Mesodermal cell (in vitro differentiated cells): ENCODE measurements at regions not wholly inside any gene's neighbourhood (a gene's known extent, or its start where the extent isn't known, plus 50 kb on each side); places are given as distances from the start of the nearest gene placed in this dataset.

Experiments
- H3K27ac ChIP-seq: 2 replicates; pipeline ENCODE4 v1.7.0; 2013; ENCODE audit warnings: mild to moderate bottlenecking, low read depth, low read length, moderate library complexity; ENCODE audit not compliant: severe bottlenecking
- H3K36me3 ChIP-seq: 2 replicates; pipeline ENCODE4 v1.7.1; 2013; ENCODE audit warnings: mild to moderate bottlenecking, low read length, moderate library complexity; ENCODE audit not compliant: control insufficient read depth, insufficient read depth
- H3K4me1 ChIP-seq: one replicate; pipeline ENCODE4 v1.7.1; 2013; ENCODE audit warnings: mild to moderate bottlenecking, low read length; ENCODE audit not compliant: insufficient read depth, control insufficient read depth, poor library complexity, severe bottlenecking
- H3K4me3 ChIP-seq: 2 replicates; pipeline ENCODE4 v1.7.0; 2013; ENCODE audit warnings: low read length, control low read depth, mild to moderate bottlenecking; ENCODE audit not compliant: insufficient read depth, poor library complexity, severe bottlenecking; ENCODE audit errors: extremely low read depth
- H3K9me3 ChIP-seq: 2 replicates; pipeline ENCODE4 v1.7.1; 2013; ENCODE audit warnings: mild to moderate bottlenecking, low read length, moderate library complexity; ENCODE audit not compliant: control insufficient read depth
- WGBS, 2 experiments: methylation state at CpG; one replicate each; pipeline ENCODE4 v1.1.5; 2013; ENCODE audit warnings: missing lambda C conversion rate in 2 of 2; ENCODE audit not compliant: insufficient coverage in 2 of 2; 5-methylcytosine and 5-hydroxymethylcytosine counted together

GRCh38 chr2:160697817-160698216, 204.2 kb upstream of the RBMS1 start:
- Histone ChIP-seq H3K27ac (no peak overlapping the region), H3K36me3 (no peaks in the 10 kb centered on the region), H3K4me1 (peaks cover 4% of the 10 kb centered on the region), H3K4me3 (no peak overlapping the region), H3K9me3 (no peaks in the 10 kb centered on the region)
- WGBS, 2 experiments, result 92 to 100% methylated on average over 1 to 2 of the region's 6 CpGs

GRCh38 chr2:160700021-160700814, 206.6 kb upstream of the RBMS1 start:
- Histone ChIP-seq H3K9me3 (no peaks in the 10 kb centered on the region), H3K36me3 (no peaks in the 10 kb centered on the region), H3K4me3 (no peak overlapping the region), H3K27ac (no peak overlapping the region), H3K4me1 (peaks cover 4% of the 10 kb centered on the region)
- WGBS, 2 experiments, result no CpG with 5 or more reads among the region's 1 CpG

GRCh38 chr2:160701822-160702221, 208.2 kb upstream of the RBMS1 start:
- no peaks in the 10 kb centered on the region for H3K36me3 ChIP-seq
- peaks cover 4% of the 10 kb centered on the region for H3K4me1 ChIP-seq
- WGBS, 2 experiments, result 100% methylated on average over 1 of the region's 3 CpGs; no CpG with 5 or more reads in 1 of the 2 experiments
- H3K9me3 ChIP-seq, result no peaks in the 10 kb centered on the region
- no peak overlapping the region for H3K4me3 ChIP-seq
- no peak overlapping the region for H3K27ac ChIP-seq

- H3K9me3 ChIP-seq, result peaks cover 3% of the 10 kb centered on the region
- 90 to 100% methylated on average over 1 of the region's 1 CpG for WGBS, 2 experiments
- peaks cover 4% of the 10 kb centered on the region for H3K4me1 ChIP-seq
- no peak overlapping the region for H3K4me3 ChIP-seq
- H3K27ac ChIP-seq, result no peak overlapping the region
- no peaks in the 10 kb centered on the region for H3K36me3 ChIP-seq
These were observed 209.1 kb upstream of the RBMS1 start for GRCh38 chr2:160702754-160703153.

GRCh38 chr2:160703648-160704585, 210.3 kb upstream of the RBMS1 start:
- peaks cover 10% of the 10 kb centered on the region for H3K9me3 ChIP-seq
- no peak overlapping the region for H3K27ac ChIP-seq
- no peaks in the 10 kb centered on the region for H3K36me3 ChIP-seq
- WGBS, 2 experiments, result 23 to 33% methylated on average over 7 to 8 of the region's 8 CpGs
- no peak overlapping the region for H3K4me3 ChIP-seq
- peaks cover 4% of the 10 kb centered on the region for H3K4me1 ChIP-seq

- peaks cover 16% of the 10 kb centered on the region for H3K4me1 ChIP-seq
- WGBS, 2 experiments, result 83 to 100% methylated on average over 2 of the region's 2 CpGs
- no peak overlapping the region for H3K27ac ChIP-seq
- no peaks in the 10 kb centered on the region for H3K9me3 ChIP-seq
- H3K4me3 ChIP-seq, result no peak overlapping the region
- H3K36me3 ChIP-seq, result no peaks in the 10 kb centered on the region
These were observed 221.8 kb upstream of the RBMS1 start for GRCh38 chr2:160715428-160715827.

- H3K4me3 ChIP-seq, result no peak overlapping the region
- H3K36me3 ChIP-seq, result no peaks in the 10 kb centered on the region
- H3K4me1 ChIP-seq, result peaks cover 18% of the 10 kb centered on the region
- 25 to 83% methylated on average over 1 to 2 of the region's 3 CpGs for WGBS, 2 experiments
- H3K27ac ChIP-seq, result peak overlapping the region; percentile 6
- no peaks in the 10 kb centered on the region for H3K9me3 ChIP-seq
These were observed 225.5 kb upstream of the RBMS1 start for GRCh38 chr2:160719116-160719515.

- no peak overlapping the region for H3K27ac ChIP-seq
- H3K4me3 ChIP-seq, result no peak overlapping the region
- peaks cover 18% of the 10 kb centered on the region for H3K4me1 ChIP-seq
- WGBS, 2 experiments, result no CpG with 5 or more reads among the region's 1 CpG
- H3K9me3 ChIP-seq, result no peaks in the 10 kb centered on the region
- H3K36me3 ChIP-seq, result no peaks in the 10 kb centered on the region
These were observed 226.5 kb upstream of the RBMS1 start for GRCh38 chr2:160720098-160720497.

- Histone ChIP-seq H3K4me1 (peaks cover 18% of the 10 kb centered on the region), H3K36me3 (no peaks in the 10 kb centered on the region), H3K27ac (no peak overlapping the region), H3K4me3 (no peak overlapping the region), H3K9me3 (no peaks in the 10 kb centered on the region)
- 100% methylated on average over 1 of the region's 1 CpG; no CpG with 5 or more reads in 1 of the 2 experiments for WGBS, 2 experiments
These were observed 227.8 kb upstream of the RBMS1 start for GRCh38 chr2:160721089-160722040.

GRCh38 chr2:160726046-160726445, 232.4 kb upstream of the RBMS1 start:
- no peak overlapping the region for H3K27ac ChIP-seq
- no CpG with 5 or more reads among the region's 1 CpG for WGBS, 2 experiments
- H3K4me3 ChIP-seq, result no peak overlapping the region
- H3K9me3 ChIP-seq, result no peaks in the 10 kb centered on the region
- peaks cover 10% of the 10 kb centered on the region for H3K4me1 ChIP-seq
- H3K36me3 ChIP-seq, result no peaks in the 10 kb centered on the region
